ENCODE measurements at regions not wholly inside any gene's neighbourhood (a gene's known extent, or its start where the extent isn't known, plus 50 kb on each side); places are given as distances from the start of the nearest gene placed in this dataset.

- ATAC-seq, result no peak
- H3K27me3 Mint-ChIP-seq, result no peaks in the 10 kb centered on the region
- no peaks in the 10 kb centered on the region for H3K36me3 Mint-ChIP-seq (ENCODE audit: low read depth)
- no peak overlapping the region for H3K27ac Mint-ChIP-seq
- no peaks in the 10 kb centered on the region for H3K9me3 ChIP-seq (ENCODE audit: control insufficient read depth, low read length, poor library complexity, severe bottlenecking)
- peaks cover 5% of the 10 kb centered on the region for H3K4me1 Mint-ChIP-seq
- no peak for DNase-seq
- no peak overlapping the region for H3K4me3 Mint-ChIP-seq
Observed at GRCh38 chr20:47451602-47451904, 50.1 kb upstream of the NCOA3 start.
